ENCODE measurements at regions not wholly inside any gene's neighbourhood (a gene's known extent, or its start where the extent isn't known, plus 50 kb on each side); places are given as distances from the start of the nearest gene placed in this dataset.

- no peak for TF ChIP-seq CTCF (IDR thresholded peaks at IDR 0.05)
- TF ChIP-seq POLR2A (IDR thresholded peaks at IDR 0.05) = no peak
These were observed 60.1 kb upstream of the ARL4C start for GRCh38 chr2:234556848-234557573.

All from lower leg skin (tissue), 3 donors.